H1 (cell line): ENCODE measurements at regions not wholly inside any gene's neighbourhood (a gene's known extent, or its start where the extent isn't known, plus 50 kb on each side); places are given as distances from the start of the nearest gene placed in this dataset.

Source experiments
- NANOG ChIP-seq: IDR thresholded peaks from 2 replicates; pipeline ENCODE4 v1.6.1; 2011; ENCODE audit warnings: low read length, low read depth, mild to moderate bottlenecking, inconsistent platforms; ENCODE audit not compliant: insufficient read depth, poor library complexity, severe bottlenecking
- TCF12 ChIP-seq: IDR thresholded peaks from 2 replicates; pipeline ENCODE4 v1.6.1; 2011; ENCODE audit warnings: low read depth, mild to moderate bottlenecking, low read length

- TF ChIP-seq TCF12: no peak
- no peak for TF ChIP-seq NANOG
- TF ChIP-seq, all 59 proteins: peak for 0
Measured at GRCh38 chr3:82103241-82103640, 341.8 kb upstream of the GBE1 start (continued).
